Memory B cell (primary cell): ENCODE measurements at regions not wholly inside any gene's neighbourhood (a gene's known extent, or its start where the extent isn't known, plus 50 kb on each side); places are given as distances from the start of the nearest gene placed in this dataset.
"Not testable (repeated sequence)": the region's sequence is repeated elsewhere in the genome, so short reads cannot be mapped to it uniquely, and the experiment has no call there.

ENCODE experiments used
- ATAC-seq: fragments of 150-1000 bp; cut with Tn5 transposase; 2 replicates; pipeline ENCODE4 v1.10.0; 2021; ENCODE audit warnings: low read depth, mild to moderate bottlenecking, moderate library complexity
- DNase-seq, 2 donors: peaks; one replicate each; pipeline ENCODE4 v3.0.0; 2022; ENCODE audit warnings: low spot score in 2 of 2
- H3K27ac Mint-ChIP-seq: one replicate; pipeline ENCODE4 v1.8.0; 2022; ENCODE audit warnings: mild to moderate bottlenecking, moderate library complexity, mixed read lengths
- H3K27me3 Mint-ChIP-seq: one replicate; pipeline ENCODE4 v1.8.0; 2022; ENCODE audit warnings: mixed read lengths
- H3K36me3 Mint-ChIP-seq: one replicate; pipeline ENCODE4 v1.8.0; 2022; ENCODE audit warnings: mild to moderate bottlenecking, mixed read lengths
- H3K4me1 Mint-ChIP-seq: one replicate; pipeline ENCODE4 v1.8.0; 2022; ENCODE audit warnings: mixed read lengths
- H3K4me3 Mint-ChIP-seq: one replicate; pipeline ENCODE4 v1.8.0; 2022; ENCODE audit warnings: mild to moderate bottlenecking, moderate library complexity, mixed read lengths
- H3K9me3 Mint-ChIP-seq: one replicate; pipeline ENCODE4 v1.8.0; 2022; ENCODE audit warnings: mixed read lengths

GRCh38 chr15:30833379-30833778 is 70.3 kb upstream of the FAN1 start:
- DNase-seq = not testable (repeated sequence)

GRCh38 chr15:30841639-30842038 is 62.1 kb upstream of the FAN1 start:
- ATAC-seq, H3K4me3 Mint-ChIP-seq, H3K4me1 Mint-ChIP-seq: not testable (repeated sequence)

More at GRCh38 chr15:30833379-30833778, 70.3 kb upstream of the FAN1 start:
- not testable (repeated sequence) for H3K27ac Mint-ChIP-seq, H3K36me3 Mint-ChIP-seq, H3K27me3 Mint-ChIP-seq, ATAC-seq, H3K4me3 Mint-ChIP-seq, H3K9me3 Mint-ChIP-seq
- H3K4me1 Mint-ChIP-seq = peaks cover 12% of the 10 kb centered on the region

GRCh38 chr15:30842798-30843472 is 60.8 kb upstream of the FAN1 start:
- not testable (repeated sequence) for H3K27me3 Mint-ChIP-seq, H3K9me3 Mint-ChIP-seq, H3K4me3 Mint-ChIP-seq, H3K4me1 Mint-ChIP-seq, H3K27ac Mint-ChIP-seq, H3K36me3 Mint-ChIP-seq
- ATAC-seq (peak; percentile 100), DNase-seq (peak; percentile 13 to 45)

More at GRCh38 chr15:30841639-30842038, 62.1 kb upstream of the FAN1 start:
- not testable (repeated sequence) for H3K36me3 Mint-ChIP-seq, H3K27me3 Mint-ChIP-seq, H3K27ac Mint-ChIP-seq, H3K9me3 Mint-ChIP-seq, DNase-seq

DNA sequence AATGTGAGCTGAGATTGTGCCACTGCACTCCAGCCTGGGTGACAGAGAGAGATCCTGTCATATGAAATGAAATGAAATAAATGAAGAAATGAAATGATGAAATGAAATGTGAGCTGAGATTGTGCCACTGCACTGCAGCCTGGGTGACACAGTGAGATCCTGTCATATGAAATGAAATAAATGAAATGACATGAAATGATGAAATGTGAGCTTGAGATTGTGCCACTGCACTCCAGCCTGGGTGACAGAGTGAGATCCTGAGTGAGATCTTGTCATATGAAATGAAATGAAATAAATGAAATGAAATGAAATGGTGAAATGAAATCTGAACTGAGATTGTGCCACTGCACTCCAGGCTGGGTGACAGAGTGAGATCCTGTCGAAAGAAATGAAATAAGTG is 58.2 kb upstream of the FAN1 start:
- ATAC-seq, H3K27me3 Mint-ChIP-seq, H3K27ac Mint-ChIP-seq: not testable (repeated sequence)

More for the DNA sequence above, 58.2 kb upstream of the FAN1 start:
- H3K4me3 Mint-ChIP-seq, H3K4me1 Mint-ChIP-seq, H3K9me3 Mint-ChIP-seq, DNase-seq, H3K36me3 Mint-ChIP-seq: not testable (repeated sequence)
